GM23338 (cell line): ENCODE measurements at regions not wholly inside any gene's neighbourhood (a gene's known extent, or its start where the extent isn't known, plus 50 kb on each side); places are given as distances from the start of the nearest gene placed in this dataset.

Experiments used
- ATAC-seq: fragments of 200-7000 bp; cut with Tn5 transposase; 3 replicates; pipeline ENCODE4 v1.9.1; 2020
- DNase-seq: peaks from one replicate; pipeline ENCODE4 v3.0.0-alpha.2; 2015; ENCODE audit warnings: low spot score
- H2AFZ ChIP-seq: fragments of 200-600 bp; sonication (generic); 2 replicates; pipeline ENCODE4 v1.8.0; 2016; ENCODE audit warnings: antibody characterized with exemption, mild to moderate bottlenecking, moderate library complexity
- H3F3A ChIP-seq: fragments of 200-600 bp; sonication (generic); replicated peaks from 2 replicates; pipeline ENCODE4 v1.8.0; 2017; ENCODE audit warnings: antibody characterized with exemption, mixed run types, low read depth
- H3K27ac ChIP-seq: fragments of 200-600 bp; sonication (generic); 2 replicates; pipeline ENCODE4 v1.6.1; 2016; ENCODE audit warnings: low read depth
- H3K27me3 ChIP-seq: fragments of 200-600 bp; sonication (generic); 2 replicates; pipeline ENCODE4 v1.8.0; 2016; ENCODE audit warnings: mild to moderate bottlenecking, mixed run types, moderate library complexity; ENCODE audit not compliant: insufficient read depth
- H3K36me3 ChIP-seq: fragments of 200-600 bp; sonication (generic); 2 replicates; pipeline ENCODE4 v1.8.0; 2016; ENCODE audit warnings: mild to moderate bottlenecking; ENCODE audit not compliant: insufficient read depth
- H3K4me1 ChIP-seq: fragments of 200-600 bp; sonication (generic); 2 replicates; pipeline ENCODE4 v1.8.0; 2016; ENCODE audit warnings: mild to moderate bottlenecking, moderate library complexity; ENCODE audit not compliant: insufficient read depth
- H3K4me2 ChIP-seq: fragments of 200-600 bp; sonication (generic); 2 replicates; pipeline ENCODE4 v1.7.1; 2017; ENCODE audit warnings: mixed run types
- H3K4me3 ChIP-seq: fragments of 200-600 bp; sonication (generic); 2 replicates; pipeline ENCODE4 v1.6.1; 2016; ENCODE audit warnings: mixed run types
- H3K79me2 ChIP-seq: fragments of 200-600 bp; sonication (generic); replicated peaks from 2 replicates; pipeline ENCODE4 v1.8.0; 2017; ENCODE audit warnings: mild to moderate bottlenecking; ENCODE audit not compliant: insufficient read depth
- H3K9me2 ChIP-seq: fragments of 200-600 bp; sonication (generic); 2 replicates; pipeline ENCODE4 v1.8.0; 2017; ENCODE audit not compliant: insufficient read depth
- H4K20me1 ChIP-seq: fragments of 200-600 bp; sonication (generic); replicated peaks from 2 replicates; pipeline ENCODE4 v1.8.0; 2017; ENCODE audit warnings: mild to moderate bottlenecking; ENCODE audit not compliant: insufficient read depth
- H3K27ac Mint-ChIP-seq: 2 replicates; pipeline ENCODE4 v1.8.0; 2020; ENCODE audit warnings: inconsistent platforms, mild to moderate bottlenecking, moderate library complexity, mixed read lengths
- H3K27me3 Mint-ChIP-seq: 3 replicates; pipeline ENCODE4 v1.8.0; 2022; ENCODE audit warnings: low read depth, mild to moderate bottlenecking, moderate library complexity, mixed read lengths, inconsistent platforms; ENCODE audit not compliant: insufficient read depth, poor library complexity
- H3K36me3 Mint-ChIP-seq: 3 replicates; pipeline ENCODE4 v1.8.0; 2021; ENCODE audit warnings: low read depth, mild to moderate bottlenecking, inconsistent platforms, moderate library complexity, mixed read lengths
- H3K4me1 Mint-ChIP-seq: 3 replicates; pipeline ENCODE4 v1.8.0; 2020; ENCODE audit warnings: mild to moderate bottlenecking, inconsistent platforms, mixed read lengths
- H3K4me3 Mint-ChIP-seq: 3 replicates; pipeline ENCODE4 v1.8.0; 2021; ENCODE audit warnings: moderate library complexity, mild to moderate bottlenecking, inconsistent platforms, mixed read lengths
- H3K9me3 Mint-ChIP-seq: 3 replicates; pipeline ENCODE4 v1.8.0; 2020; ENCODE audit warnings: moderate library complexity, mild to moderate bottlenecking, inconsistent platforms, mixed read lengths
- CREB1 ChIP-seq: fragments of 250-450 bp; sonication (Bioruptor Pico); IDR thresholded peaks from 2 replicates; pipeline ENCODE4 v1.5.0; 2020; ENCODE audit warnings: low read depth, mild to moderate bottlenecking, moderate library complexity
- CTCF ChIP-seq, 2 experiments: fragments of 200-600 bp in 1 of 2; sonication (generic) in 1 of 2; conservative IDR thresholded peaks; 2 replicates each; pipeline versions ENCODE4 v1.5.1 to v1.6.1; 2016 to 2017; ENCODE audit warnings: antibody characterized with exemption in 2 of 2, low read depth in 2 of 2, mild to moderate bottlenecking in 2 of 2, moderate library complexity in 1 of 2
- EZH2 ChIP-seq: fragments of 200-600 bp; sonication (generic); IDR thresholded peaks from one replicate; pipeline ENCODE4 v1.8.0; 2017; ENCODE audit warnings: antibody characterized with exemption, mild to moderate bottlenecking, low read depth; ENCODE audit not compliant: unreplicated experiment
- EZH2phosphoT487 ChIP-seq: fragments of 200-600 bp; sonication (generic); IDR thresholded peaks from one replicate; pipeline ENCODE4 v1.8.1; 2018; ENCODE audit warnings: antibody characterized with exemption; ENCODE audit not compliant: unreplicated experiment
- JUNB ChIP-seq: IDR thresholded peaks from one replicate; pipeline ENCODE4 v1.6.1; 2016; ENCODE audit warnings: antibody characterized with exemption; ENCODE audit not compliant: unreplicated experiment
- NANOG ChIP-seq: IDR thresholded peaks from 2 replicates; pipeline ENCODE4 v1.6.1; 2016; ENCODE audit warnings: antibody characterized with exemption, borderline replicate concordance
- POLR2AphosphoS5 ChIP-seq: IDR thresholded peaks from 2 replicates; pipeline ENCODE4 v1.6.1; 2016; ENCODE audit warnings: antibody characterized with exemption, low read depth
- REST ChIP-seq: IDR thresholded peaks from one replicate; pipeline ENCODE4 v1.6.1; 2018; ENCODE audit warnings: antibody characterized with exemption; ENCODE audit not compliant: unreplicated experiment
- STAT1 ChIP-seq: IDR thresholded peaks from one replicate; pipeline ENCODE4 v1.6.1; 2016; ENCODE audit warnings: antibody characterized with exemption; ENCODE audit not compliant: unreplicated experiment
- ZNF114 ChIP-seq: fragments of 250-450 bp; sonication (Bioruptor Pico); IDR thresholded peaks from 2 replicates; pipeline ENCODE4 v1.5.0; 2020; ENCODE audit warnings: mild to moderate bottlenecking, moderate library complexity
- ZNF331 ChIP-seq: fragments of 250-450 bp; sonication (Bioruptor Pico); IDR thresholded peaks from 2 replicates; pipeline ENCODE4 v1.5.0; 2020; ENCODE audit warnings: low read depth, mild to moderate bottlenecking, moderate library complexity
- TF ChIP-seq, protein P1 (sequence below): IDR thresholded peaks from 2 replicates; pipeline ENCODE4 v1.6.1; 2016; ENCODE audit warnings: antibody characterized with exemption
- TF ChIP-seq, protein P2 (sequence below): fragments of 250-450 bp; sonication (Bioruptor Pico); IDR thresholded peaks from 2 replicates; pipeline ENCODE4 v1.5.0; 2020; ENCODE audit warnings: mild to moderate bottlenecking, moderate library complexity

DNA sequence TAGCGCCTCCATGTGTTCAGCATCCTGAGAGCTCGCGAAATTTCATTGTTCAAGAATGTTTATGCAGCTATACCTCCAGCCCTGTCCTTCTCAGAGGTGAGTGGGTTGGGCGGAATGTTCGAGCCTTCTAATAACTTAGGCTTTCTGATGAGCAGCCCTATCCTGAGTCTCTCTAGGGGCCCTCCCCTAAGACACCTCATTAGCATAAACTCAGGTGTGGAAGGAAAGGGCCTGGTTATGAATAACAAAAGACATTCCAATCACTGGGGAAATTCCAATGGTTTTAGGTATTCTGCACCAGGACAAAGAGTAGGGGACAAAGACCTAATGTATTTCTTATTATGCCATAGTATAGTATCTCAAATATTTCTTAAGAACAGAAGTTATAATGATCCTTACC is 138.1 kb upstream of the PDZRN3 start:
- Mint-ChIP-seq H3K4me1 (peaks cover 51% of the 10 kb centered on the region), H3K36me3 (peaks cover 3% of the 10 kb centered on the region; the same call in 1 of the 3 replicates), H3K4me3 (no peak overlapping the region), H3K27me3 (peaks cover 2% of the 10 kb centered on the region), H3K27ac (peak overlapping the region; percentile 98), H3K9me3 (peaks cover 8% of the 10 kb centered on the region; the same call in 2 of the 3 replicates)
- Histone ChIP-seq H3K4me2 (no peak overlapping the region), H3K27me3 (no peaks in the 10 kb centered on the region), H3K27ac (peak overlapping the region; percentile 86; the same call in 1 of the 2 replicates), H3K79me2 (no peaks in the 10 kb centered on the region), H3K4me1 (peaks cover 26% of the 10 kb centered on the region), H3K9me2 (peaks cover 3% of the 10 kb centered on the region; the same call in 1 of the 2 replicates), H4K20me1 (no peaks in the 10 kb centered on the region), H3K4me3 (no peak overlapping the region), H3F3A (no peaks in the 10 kb centered on the region), H3K36me3 (no peaks in the 10 kb centered on the region), H2AFZ (no peak overlapping the region)
- TF ChIP-seq ZNF331 (CRISPR knock-in tag) (no peak), ZNF114 (CRISPR knock-in tag) (no peak), EZH2 (no peak), CTCF (conservative IDR thresholded peaks at IDR 0.05; ENCODE audit: low read depth in 2 of 2) (no peak; a peak in 1 of 4 replicates), JUNB (no peak), REST (no peak), STAT1 (no peak), CREB1 (CRISPR knock-in tag) (no peak), EZH2phosphoT487 (no peak), POLR2AphosphoS5 (0 out of 2 replicates have a peak, but pooled peaks have one; percentile 21), NANOG (peak; percentile 38; the same call in 1 of the 2 replicates)
- TF ChIP-seq, protein P1, sequence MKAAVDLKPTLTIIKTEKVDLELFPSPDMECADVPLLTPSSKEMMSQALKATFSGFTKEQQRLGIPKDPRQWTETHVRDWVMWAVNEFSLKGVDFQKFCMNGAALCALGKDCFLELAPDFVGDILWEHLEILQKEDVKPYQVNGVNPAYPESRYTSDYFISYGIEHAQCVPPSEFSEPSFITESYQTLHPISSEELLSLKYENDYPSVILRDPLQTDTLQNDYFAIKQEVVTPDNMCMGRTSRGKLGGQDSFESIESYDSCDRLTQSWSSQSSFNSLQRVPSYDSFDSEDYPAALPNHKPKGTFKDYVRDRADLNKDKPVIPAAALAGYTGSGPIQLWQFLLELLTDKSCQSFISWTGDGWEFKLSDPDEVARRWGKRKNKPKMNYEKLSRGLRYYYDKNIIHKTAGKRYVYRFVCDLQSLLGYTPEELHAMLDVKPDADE, result no peak
- TF ChIP-seq, protein P2, sequence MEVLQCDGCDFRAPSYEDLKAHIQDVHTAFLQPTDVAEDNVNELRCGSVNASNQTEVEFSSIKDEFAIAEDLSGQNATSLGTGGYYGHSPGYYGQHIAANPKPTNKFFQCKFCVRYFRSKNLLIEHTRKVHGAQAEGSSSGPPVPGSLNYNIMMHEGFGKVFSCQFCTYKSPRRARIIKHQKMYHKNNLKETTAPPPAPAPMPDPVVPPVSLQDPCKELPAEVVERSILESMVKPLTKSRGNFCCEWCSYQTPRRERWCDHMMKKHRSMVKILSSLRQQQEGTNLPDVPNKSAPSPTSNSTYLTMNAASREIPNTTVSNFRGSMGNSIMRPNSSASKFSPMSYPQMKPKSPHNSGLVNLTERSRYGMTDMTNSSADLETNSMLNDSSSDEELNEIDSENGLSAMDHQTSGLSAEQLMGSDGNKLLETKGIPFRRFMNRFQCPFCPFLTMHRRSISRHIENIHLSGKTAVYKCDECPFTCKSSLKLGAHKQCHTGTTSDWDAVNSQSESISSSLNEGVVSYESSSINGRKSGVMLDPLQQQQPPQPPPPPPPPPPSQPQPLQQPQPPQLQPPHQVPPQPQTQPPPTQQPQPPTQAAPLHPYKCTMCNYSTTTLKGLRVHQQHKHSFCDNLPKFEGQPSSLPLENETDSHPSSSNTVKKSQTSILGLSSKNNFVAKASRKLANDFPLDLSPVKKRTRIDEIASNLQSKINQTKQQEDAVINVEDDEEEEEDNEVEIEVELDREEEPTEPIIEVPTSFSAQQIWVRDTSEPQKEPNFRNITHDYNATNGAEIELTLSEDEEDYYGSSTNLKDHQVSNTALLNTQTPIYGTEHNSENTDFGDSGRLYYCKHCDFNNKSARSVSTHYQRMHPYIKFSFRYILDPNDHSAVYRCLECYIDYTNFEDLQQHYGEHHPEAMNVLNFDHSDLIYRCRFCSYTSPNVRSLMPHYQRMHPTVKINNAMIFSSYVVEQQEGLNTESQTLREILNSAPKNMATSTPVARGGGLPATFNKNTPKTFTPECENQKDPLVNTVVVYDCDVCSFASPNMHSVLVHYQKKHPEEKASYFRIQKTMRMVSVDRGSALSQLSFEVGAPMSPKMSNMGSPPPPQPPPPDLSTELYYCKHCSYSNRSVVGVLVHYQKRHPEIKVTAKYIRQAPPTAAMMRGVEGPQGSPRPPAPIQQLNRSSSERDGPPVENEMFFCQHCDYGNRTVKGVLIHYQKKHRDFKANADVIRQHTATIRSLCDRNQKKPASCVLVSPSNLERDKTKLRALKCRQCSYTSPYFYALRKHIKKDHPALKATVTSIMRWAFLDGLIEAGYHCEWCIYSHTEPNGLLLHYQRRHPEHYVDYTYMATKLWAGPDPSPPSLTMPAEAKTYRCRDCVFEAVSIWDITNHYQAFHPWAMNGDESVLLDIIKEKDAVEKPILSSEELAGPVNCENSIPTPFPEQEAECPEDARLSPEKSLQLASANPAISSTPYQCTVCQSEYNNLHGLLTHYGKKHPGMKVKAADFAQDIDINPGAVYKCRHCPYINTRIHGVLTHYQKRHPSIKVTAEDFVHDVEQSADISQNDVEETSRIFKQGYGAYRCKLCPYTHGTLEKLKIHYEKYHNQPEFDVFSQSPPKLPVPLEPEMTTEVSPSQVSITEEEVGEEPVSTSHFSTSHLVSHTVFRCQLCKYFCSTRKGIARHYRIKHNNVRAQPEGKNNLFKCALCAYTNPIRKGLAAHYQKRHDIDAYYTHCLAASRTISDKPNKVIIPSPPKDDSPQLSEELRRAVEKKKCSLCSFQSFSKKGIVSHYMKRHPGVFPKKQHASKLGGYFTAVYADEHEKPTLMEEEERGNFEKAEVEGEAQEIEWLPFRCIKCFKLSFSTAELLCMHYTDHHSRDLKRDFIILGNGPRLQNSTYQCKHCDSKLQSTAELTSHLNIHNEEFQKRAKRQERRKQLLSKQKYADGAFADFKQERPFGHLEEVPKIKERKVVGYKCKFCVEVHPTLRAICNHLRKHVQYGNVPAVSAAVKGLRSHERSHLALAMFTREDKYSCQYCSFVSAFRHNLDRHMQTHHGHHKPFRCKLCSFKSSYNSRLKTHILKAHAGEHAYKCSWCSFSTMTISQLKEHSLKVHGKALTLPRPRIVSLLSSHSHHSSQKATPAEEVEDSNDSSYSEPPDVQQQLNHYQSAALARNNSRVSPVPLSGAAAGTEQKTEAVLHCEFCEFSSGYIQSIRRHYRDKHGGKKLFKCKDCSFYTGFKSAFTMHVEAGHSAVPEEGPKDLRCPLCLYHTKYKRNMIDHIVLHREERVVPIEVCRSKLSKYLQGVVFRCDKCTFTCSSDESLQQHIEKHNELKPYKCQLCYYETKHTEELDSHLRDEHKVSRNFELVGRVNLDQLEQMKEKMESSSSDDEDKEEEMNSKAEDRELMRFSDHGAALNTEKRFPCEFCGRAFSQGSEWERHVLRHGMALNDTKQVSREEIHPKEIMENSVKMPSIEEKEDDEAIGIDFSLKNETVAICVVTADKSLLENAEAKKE (CRISPR knock-in tag), result no peak; the same call in 1 of the 2 replicates
- peak; percentile 98 for ATAC-seq
- DNase-seq, result peak; percentile 96
